ENCODE measurements at regions not wholly inside any gene's neighbourhood (a gene's known extent, or its start where the extent isn't known, plus 50 kb on each side); places are given as distances from the start of the nearest gene placed in this dataset.

DNA sequence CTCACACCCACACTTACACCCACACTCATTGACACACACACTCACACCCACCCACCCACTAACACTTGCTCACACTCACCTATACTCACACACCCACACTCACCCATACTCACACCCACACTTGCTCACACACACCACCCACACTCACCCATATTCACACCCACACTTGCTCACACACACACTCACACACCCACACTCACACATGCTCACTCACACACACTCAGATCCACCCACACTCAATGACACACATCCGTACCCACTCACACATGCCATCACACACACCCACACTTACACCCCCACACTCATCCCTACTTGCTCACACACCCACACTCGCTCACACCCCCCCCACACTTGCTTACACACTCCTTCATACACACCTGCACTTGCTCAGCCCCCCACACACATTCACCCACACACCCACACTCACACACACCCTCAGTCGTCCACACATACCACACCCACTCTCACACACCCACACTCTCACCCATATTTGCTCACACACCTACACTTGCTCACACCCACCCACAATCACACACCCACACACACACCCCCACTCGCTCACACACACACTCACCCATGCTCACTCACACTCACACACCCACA is 321.1 kb upstream of the N4BP1 start:
- no peak for DNase-seq
- H3K4me1 Mint-ChIP-seq (ENCODE audit: low read depth), result no peaks in the 10 kb centered on the region
- H3K36me3 Mint-ChIP-seq (ENCODE audit: low read depth), result no peaks in the 10 kb centered on the region; the same call in 1 of the 2 replicates
- no peak overlapping the region for H3K4me3 Mint-ChIP-seq
- no peak overlapping the region for H3K27ac Mint-ChIP-seq
- no peaks in the 10 kb centered on the region for H3K27me3 Mint-ChIP-seq (ENCODE audit: insufficient read depth)
- TF ChIP-seq, protein P1, sequence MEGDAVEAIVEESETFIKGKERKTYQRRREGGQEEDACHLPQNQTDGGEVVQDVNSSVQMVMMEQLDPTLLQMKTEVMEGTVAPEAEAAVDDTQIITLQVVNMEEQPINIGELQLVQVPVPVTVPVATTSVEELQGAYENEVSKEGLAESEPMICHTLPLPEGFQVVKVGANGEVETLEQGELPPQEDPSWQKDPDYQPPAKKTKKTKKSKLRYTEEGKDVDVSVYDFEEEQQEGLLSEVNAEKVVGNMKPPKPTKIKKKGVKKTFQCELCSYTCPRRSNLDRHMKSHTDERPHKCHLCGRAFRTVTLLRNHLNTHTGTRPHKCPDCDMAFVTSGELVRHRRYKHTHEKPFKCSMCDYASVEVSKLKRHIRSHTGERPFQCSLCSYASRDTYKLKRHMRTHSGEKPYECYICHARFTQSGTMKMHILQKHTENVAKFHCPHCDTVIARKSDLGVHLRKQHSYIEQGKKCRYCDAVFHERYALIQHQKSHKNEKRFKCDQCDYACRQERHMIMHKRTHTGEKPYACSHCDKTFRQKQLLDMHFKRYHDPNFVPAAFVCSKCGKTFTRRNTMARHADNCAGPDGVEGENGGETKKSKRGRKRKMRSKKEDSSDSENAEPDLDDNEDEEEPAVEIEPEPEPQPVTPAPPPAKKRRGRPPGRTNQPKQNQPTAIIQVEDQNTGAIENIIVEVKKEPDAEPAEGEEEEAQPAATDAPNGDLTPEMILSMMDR (IDR thresholded peaks at IDR 0.05), result no peak
- H3K9me3 Mint-ChIP-seq, result peaks cover 31% of the 10 kb centered on the region

DNA sequence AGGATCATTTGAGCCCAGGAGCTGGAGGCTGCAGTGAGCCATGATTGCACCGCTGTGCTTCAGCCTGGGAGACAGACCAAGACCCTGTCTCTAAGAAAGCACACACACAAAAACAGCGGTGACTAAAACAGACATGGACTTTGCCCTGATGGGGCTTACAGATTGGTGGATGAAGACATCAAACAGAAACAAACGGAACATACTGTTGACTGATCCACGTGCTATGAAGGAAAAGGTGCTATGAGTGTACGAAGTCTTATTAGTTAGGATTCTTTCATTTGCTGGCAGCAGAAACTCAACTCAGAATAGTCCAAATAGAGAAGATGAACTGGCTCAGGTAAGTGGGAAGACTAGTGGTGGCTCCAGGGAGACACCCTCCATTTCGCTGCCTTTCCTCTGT is 309.8 kb upstream of the N4BP1 start:
- TF ChIP-seq, protein P1 (IDR thresholded peaks at IDR 0.05), result no peak
- H3K4me1 Mint-ChIP-seq (ENCODE audit: low read depth), result no peaks in the 10 kb centered on the region
- H3K36me3 Mint-ChIP-seq (ENCODE audit: low read depth), result no peaks in the 10 kb centered on the region
- H3K27ac Mint-ChIP-seq, result no peak overlapping the region
- H3K27me3 Mint-ChIP-seq (ENCODE audit: insufficient read depth), result peaks cover 3% of the 10 kb centered on the region; the same call in 1 of the 2 replicates
- peaks cover 36% of the 10 kb centered on the region for H3K9me3 Mint-ChIP-seq
- DNase-seq, result no peak
- no peak overlapping the region for H3K4me3 Mint-ChIP-seq

DNA sequence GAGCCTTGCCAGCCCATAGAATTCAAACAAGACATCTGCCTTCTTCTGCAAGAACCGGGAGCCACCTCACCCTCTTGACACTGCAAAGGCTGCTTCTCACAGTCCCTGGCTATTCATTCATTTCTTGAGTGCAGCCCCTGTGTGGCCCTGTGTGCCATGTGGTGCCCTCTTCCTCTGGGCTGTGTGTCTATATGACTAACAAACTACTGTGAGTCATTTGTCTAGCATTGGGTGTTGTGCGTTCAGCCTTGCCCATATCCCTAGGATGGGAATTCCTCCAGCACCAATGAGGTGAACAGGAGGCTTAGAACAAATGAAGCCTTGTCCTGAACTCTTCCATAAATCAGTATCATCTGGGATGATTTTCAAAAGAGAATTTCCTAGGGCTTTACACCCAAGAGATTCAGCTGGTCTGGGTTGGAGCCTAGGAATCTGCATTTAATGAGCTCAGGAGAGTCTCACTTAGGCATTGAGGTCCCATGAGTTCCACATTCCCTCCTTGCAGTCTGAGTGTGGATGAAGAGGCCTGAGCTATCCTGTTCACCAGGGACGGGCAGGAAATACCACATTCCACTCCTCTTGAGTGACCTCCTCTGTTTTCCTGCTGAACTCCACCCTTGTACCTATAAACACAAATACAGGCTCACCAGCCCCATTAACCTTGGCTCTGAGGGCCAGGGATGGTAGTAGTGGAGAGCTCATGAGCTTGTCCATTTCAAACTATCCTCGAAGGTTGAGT is 308.7 kb upstream of the N4BP1 start:
- Mint-ChIP-seq H3K36me3 (ENCODE audit: low read depth) (no peaks in the 10 kb centered on the region), H3K9me3 (peaks cover 36% of the 10 kb centered on the region), H3K4me1 (ENCODE audit: low read depth) (no peaks in the 10 kb centered on the region), H3K27me3 (ENCODE audit: insufficient read depth) (peaks cover 3% of the 10 kb centered on the region; the same call in 1 of the 2 replicates), H3K27ac (no peak overlapping the region), H3K4me3 (no peak overlapping the region)
- no peak for DNase-seq
- TF ChIP-seq, protein P1 (IDR thresholded peaks at IDR 0.05), result no peak

DNA sequence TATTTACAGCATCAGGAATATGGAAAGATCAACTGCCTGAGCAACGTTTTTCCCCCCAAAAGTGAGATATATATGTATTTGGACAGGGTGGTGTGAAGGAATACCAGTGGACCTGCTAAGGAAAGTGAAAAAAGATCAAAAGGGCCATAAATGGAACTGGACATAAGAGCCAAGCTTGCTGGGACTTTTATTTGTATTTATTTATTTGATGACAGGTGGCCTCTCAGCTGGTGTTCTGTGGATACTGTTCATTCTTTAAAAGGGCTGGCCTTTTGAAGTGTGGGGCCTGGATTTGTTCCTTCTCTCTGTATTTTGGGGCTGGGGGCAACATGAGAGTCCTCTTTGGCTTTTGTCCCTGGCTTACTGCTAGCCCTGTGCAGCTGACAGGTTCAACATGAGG is 306.6 kb upstream of the N4BP1 start:
- no peaks in the 10 kb centered on the region; the same call in 1 of the 2 replicates for H3K36me3 Mint-ChIP-seq (ENCODE audit: low read depth)
- H3K4me3 Mint-ChIP-seq, result no peak overlapping the region
- TF ChIP-seq, protein P1 (IDR thresholded peaks at IDR 0.05), result no peak

DNA sequence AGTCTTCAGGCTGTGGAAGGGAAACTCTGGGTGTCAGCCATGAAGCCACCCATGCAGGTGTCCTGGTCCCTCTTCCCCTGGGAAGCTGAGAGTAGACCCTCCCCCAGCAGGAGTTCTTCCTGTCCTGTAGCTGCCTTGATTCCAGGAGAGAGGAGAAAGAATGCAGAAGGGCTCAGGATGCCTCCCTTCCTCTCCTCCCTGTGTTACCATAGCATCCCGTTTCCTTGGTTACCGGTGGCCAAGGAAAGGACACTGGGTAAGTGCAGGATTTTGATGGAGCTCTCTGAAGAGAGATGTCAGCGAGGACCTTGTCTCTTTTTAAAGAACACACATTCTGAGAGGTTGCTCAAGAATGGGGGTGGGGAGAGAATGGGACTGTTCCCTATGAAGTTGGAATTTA is 304.1 kb upstream of the N4BP1 start:
- H3K27ac Mint-ChIP-seq, result no peak overlapping the region
- peaks cover 44% of the 10 kb centered on the region for H3K9me3 Mint-ChIP-seq
- DNase-seq, result no peak
- H3K4me3 Mint-ChIP-seq, result no peak overlapping the region
- H3K4me1 Mint-ChIP-seq (ENCODE audit: low read depth), result no peaks in the 10 kb centered on the region
- TF ChIP-seq, protein P1 (IDR thresholded peaks at IDR 0.05), result no peak
- H3K36me3 Mint-ChIP-seq (ENCODE audit: low read depth), result no peaks in the 10 kb centered on the region; the same call in 1 of the 2 replicates
- H3K27me3 Mint-ChIP-seq (ENCODE audit: insufficient read depth), result peaks cover 3% of the 10 kb centered on the region; the same call in 1 of the 2 replicates

More for the DNA sequence above, 306.6 kb upstream of the N4BP1 start:
- DNase-seq, result no peak
- H3K27me3 Mint-ChIP-seq (ENCODE audit: insufficient read depth), result peaks cover 3% of the 10 kb centered on the region; the same call in 1 of the 2 replicates
- no peak overlapping the region for H3K27ac Mint-ChIP-seq
- peaks cover 36% of the 10 kb centered on the region for H3K9me3 Mint-ChIP-seq
- no peaks in the 10 kb centered on the region for H3K4me1 Mint-ChIP-seq (ENCODE audit: low read depth)
